ENCODE measurements at regions not wholly inside any gene's neighbourhood (a gene's known extent, or its start where the extent isn't known, plus 50 kb on each side); places are given as distances from the start of the nearest gene placed in this dataset.
"Not testable (repeated sequence)": the region's sequence is repeated elsewhere in the genome, so short reads cannot be mapped to it uniquely, and the experiment has no call there.

DNA sequence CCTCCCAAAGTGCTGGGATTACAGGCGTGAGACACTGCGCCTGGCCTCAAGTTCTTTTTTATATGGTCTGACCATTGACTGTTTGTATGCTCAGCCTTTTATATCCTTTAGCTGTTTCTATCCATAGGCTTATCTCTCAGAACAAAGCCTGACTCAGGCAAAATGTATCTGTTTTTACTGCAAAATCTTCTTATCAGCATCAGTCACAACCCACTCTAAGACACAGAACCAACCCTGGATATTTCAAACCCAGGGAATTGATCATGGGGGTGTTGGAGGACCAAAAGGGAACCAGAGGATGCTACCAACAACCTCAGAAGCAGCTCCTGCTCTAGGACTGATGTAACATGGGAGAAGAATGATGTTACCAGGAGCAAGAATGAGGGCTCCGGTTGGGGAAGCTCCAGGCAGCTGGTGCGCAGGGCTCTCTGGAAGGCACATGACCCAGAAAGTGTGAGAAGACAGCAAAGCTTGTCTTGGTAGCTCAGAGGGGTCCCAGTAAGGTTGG is 75.3 kb upstream of the NCK2 start:
- no peak for DNase-seq
- Histone ChIP-seq H3K36me3 (replicated peaks; ENCODE audit: control insufficient read depth, insufficient read depth, low read length) (no peaks in the 10 kb centered on the region), H3K27me3 (ENCODE audit: control insufficient read depth, insufficient read depth, low read length) (no peaks in the 10 kb centered on the region), H3K4me3 (ENCODE audit: insufficient read depth, low read depth, low read length) (no peak overlapping the region)

DNA sequence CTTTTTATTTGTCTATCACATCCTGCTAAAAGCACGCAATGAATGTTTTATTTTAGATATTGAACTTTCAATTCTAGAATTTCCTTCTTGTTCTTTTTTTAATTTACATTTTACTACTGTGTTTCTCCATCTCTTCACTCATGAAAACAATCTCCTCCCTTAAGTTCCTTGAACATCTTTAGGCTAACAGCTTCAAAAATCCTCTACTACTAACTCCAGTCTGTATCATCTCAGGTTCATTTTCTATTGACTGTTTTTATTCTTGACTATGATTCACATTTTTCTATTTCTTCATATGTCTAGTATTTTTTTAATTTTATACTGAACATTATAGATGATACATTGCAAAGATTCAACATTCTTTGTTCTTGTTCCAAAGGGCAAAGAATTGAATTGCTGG is 79.2 kb upstream of the NCK2 start:
- Histone ChIP-seq H3K4me3 (ENCODE audit: insufficient read depth, low read depth, low read length) (no peak overlapping the region), H3K36me3 (replicated peaks; ENCODE audit: control insufficient read depth, insufficient read depth, low read length) (no peaks in the 10 kb centered on the region), H3K27me3 (ENCODE audit: control insufficient read depth, insufficient read depth, low read length) (no peaks in the 10 kb centered on the region)
- no peak for DNase-seq

DNA sequence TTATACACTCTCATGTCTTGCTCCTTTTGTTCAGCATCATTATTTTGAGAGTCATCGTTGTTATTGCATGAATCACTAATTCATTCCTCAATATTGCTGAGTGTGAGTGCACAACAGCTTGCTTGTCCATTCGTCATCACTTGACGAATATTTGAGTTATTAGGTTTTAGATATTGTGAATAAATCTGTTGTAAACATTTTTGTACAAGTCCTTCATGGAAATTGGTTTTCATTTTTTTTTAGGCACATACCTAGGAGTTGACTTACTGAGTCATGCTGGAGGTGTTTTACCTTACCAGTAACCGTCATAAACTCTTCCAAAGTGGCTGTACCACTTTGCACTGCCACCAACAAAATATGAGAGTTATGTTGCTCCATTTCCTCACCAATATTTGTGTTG is 84.2 kb upstream of the NCK2 start:
- Histone ChIP-seq H3K4me3 (ENCODE audit: insufficient read depth, low read depth, low read length) (no peak overlapping the region), H3K36me3 (replicated peaks; ENCODE audit: control insufficient read depth, insufficient read depth, low read length) (no peaks in the 10 kb centered on the region), H3K27me3 (ENCODE audit: control insufficient read depth, insufficient read depth, low read length) (no peaks in the 10 kb centered on the region)
- no peak for DNase-seq

DNA sequence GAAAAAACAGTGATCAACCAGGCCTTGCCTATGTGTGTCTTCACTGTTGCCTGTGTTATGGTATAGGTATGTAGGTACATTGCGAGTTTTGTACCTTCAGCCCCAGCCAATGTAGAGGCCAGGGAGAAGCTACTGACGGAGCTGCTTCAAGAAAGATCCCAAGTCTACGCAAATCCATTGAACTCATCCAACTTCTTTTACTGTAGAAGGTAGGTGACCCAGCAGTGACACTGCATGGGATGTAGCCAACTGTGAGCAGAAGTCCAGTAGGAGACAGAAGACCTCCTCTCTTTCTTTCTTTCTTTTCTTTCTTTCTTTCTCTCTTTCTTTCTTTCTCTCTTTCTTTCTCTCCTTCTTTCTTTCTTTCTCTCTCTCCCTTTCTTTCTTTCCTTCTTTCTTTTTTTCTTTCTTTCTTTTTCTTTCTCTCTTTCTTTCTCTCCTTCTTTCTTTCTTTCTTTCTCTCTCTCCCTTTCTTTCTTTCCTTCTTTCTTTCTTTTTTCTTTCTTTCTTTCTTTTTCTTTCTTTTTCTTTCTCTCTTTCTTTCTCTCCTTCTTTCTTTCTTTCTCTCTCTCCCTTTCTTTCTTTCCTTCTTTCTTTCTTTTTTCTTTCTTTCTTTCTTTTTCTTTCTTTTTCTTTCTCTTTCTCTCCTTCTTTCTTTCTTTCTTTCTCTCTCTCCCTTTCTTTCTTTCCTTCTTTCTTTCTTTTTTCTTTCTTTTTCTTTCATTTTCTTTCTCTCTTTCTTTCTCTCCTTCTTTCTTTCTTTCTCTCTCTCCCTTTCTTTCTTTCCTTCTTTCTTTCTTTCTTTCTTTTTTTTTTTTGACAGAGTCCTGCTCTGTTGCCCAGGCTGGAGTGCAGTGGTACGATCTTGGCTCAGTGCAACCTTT is 88.7 kb upstream of the NCK2 start:
- H3K36me3 ChIP-seq (replicated peaks; ENCODE audit: control insufficient read depth, insufficient read depth, low read length); H3K4me3 ChIP-seq (ENCODE audit: insufficient read depth, low read depth, low read length); H3K27me3 ChIP-seq (ENCODE audit: control insufficient read depth, insufficient read depth, low read length); DNase-seq: not testable (repeated sequence)

DNA sequence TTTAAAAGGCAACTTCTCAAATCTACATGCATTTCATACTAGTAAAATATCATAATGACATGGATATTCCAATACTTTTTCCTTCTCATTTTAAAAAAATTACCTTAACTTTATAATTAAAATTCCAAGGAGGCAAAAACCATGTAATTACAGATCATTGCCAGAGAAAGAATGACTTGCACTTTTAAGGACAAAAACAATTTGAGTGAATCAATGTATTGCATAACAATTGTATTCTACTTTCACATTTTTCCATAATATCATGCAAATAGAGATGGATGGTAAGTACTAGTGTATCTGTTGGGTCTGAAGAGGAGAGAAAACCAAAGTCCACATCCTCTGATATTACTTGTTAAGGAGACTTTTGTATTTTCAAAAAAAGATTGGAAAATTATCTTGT is 89.5 kb upstream of the NCK2 start:
- Histone ChIP-seq H3K4me3 (ENCODE audit: insufficient read depth, low read depth, low read length) (no peak overlapping the region), H3K36me3 (replicated peaks; ENCODE audit: control insufficient read depth, insufficient read depth, low read length) (no peaks in the 10 kb centered on the region), H3K27me3 (ENCODE audit: control insufficient read depth, insufficient read depth, low read length) (no peaks in the 10 kb centered on the region)
- no peak for DNase-seq

DNA sequence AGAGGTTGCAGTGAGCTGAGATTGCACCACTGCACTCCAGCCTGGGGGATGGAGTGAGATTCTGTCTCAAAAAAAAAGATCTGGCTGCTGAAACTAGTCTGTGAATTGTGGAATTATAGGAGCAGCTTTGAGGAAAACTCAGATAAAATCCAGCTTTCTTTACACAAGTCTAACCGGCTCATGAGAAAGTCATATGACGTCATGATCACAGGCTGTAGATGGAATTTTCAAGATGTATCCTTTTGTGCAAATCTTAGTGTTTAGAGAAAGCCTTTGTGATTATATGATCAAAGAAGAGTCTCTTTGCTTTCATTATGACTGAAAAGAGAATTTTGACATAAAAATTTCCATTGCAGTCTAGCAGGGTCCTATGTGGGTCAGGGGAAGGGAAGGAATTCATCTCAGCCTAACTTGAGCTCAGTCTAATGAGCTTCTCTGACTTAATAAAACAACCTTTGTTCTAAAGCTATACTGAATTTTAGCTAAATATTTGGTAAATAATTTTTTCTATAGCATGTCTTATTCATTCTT is 90.2 kb upstream of the NCK2 start:
- Histone ChIP-seq H3K4me3 (ENCODE audit: insufficient read depth, low read depth, low read length) (no peak overlapping the region), H3K36me3 (replicated peaks; ENCODE audit: control insufficient read depth, insufficient read depth, low read length) (no peaks in the 10 kb centered on the region), H3K27me3 (ENCODE audit: control insufficient read depth, insufficient read depth, low read length) (no peaks in the 10 kb centered on the region)
- no peak for DNase-seq

DNA sequence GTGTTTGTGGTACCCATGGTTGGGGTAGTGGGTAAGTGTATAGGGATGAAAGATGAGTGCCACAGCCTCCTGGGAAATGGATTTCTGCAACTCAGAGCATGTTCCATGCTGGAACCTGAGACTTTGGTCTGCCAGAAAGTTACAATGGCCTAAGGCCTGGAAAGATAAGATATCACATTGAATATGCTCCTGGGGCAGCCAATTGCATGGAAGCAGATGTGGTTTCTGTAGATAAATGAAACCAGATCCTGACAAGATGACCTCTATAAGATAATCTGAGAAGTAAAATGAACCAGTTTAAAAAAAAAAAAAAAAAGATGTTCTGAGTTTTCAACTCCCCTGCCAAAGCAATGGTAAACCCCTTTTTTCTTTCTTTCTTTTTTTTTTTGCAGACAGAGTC is 91.4 kb upstream of the NCK2 start:
- Histone ChIP-seq H3K36me3 (replicated peaks; ENCODE audit: control insufficient read depth, insufficient read depth, low read length) (no peaks in the 10 kb centered on the region), H3K4me3 (ENCODE audit: insufficient read depth, low read depth, low read length) (no peak overlapping the region), H3K27me3 (ENCODE audit: control insufficient read depth, insufficient read depth, low read length) (no peaks in the 10 kb centered on the region)
- DNase-seq, result no peak

DNA sequence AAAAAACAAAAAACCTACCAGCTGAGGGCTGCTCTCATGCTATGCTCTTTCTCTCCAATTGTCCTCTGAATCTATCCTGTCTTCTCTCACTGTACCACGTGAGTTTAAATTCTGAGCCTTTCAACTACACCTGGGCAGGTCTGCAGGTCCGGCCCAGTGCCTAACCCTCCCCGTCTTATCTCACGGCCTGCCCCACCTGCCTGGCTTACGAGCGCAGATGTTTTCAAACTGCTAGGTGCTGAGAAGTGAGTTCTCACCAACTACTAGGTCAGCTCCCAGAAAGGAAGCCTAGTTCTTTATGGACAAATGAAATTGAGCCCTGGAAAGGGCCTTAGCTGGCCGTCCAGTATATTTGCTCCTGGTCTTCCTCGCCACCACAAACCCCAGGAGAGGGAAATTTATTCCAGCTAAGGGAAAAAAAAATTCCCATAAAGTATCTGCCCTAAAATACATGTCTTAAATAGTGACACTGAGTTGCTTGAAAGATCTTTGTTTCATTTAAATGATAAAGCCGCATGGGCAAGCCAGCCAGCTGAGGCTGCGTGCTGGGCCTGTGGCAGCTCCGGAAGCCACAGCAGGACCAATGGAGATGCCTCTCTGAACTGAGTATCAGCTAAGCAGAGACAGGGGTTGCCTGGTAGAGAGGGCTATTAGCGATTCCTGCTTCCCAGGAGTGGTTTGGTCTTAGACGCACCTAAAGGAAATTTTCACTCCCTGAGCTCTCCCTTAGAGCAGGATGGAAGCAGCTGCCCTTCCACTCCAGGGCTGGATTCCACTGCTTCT is 92.5 kb upstream of the NCK2 start:
- Histone ChIP-seq H3K27me3 (ENCODE audit: control insufficient read depth, insufficient read depth, low read length) (no peaks in the 10 kb centered on the region), H3K36me3 (replicated peaks; ENCODE audit: control insufficient read depth, insufficient read depth, low read length) (no peaks in the 10 kb centered on the region), H3K4me3 (ENCODE audit: insufficient read depth, low read depth, low read length) (no peak overlapping the region)
- DNase-seq, result peak; percentile 56

DNA sequence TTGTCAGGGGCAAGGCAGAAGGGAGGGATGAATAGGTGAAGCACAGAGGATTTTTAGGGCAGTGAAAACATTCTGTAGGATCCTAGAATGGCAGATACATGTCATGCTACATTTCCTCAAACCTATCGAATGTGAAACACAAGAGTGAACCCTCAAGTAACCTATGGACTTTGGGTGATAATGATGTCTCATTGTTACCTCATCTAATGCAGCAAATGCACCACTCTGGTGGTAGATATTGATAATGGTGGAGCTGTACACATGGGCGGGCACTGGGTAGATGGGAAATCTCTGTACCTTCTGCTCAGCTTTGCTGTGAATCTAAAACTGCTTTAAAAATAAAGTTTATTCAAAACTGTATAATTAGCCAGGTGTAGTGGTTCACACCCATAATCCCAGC is 95.2 kb upstream of the NCK2 start:
- no peak for DNase-seq
- no peaks in the 10 kb centered on the region for H3K36me3 ChIP-seq (replicated peaks; ENCODE audit: control insufficient read depth, insufficient read depth, low read length)

DNA sequence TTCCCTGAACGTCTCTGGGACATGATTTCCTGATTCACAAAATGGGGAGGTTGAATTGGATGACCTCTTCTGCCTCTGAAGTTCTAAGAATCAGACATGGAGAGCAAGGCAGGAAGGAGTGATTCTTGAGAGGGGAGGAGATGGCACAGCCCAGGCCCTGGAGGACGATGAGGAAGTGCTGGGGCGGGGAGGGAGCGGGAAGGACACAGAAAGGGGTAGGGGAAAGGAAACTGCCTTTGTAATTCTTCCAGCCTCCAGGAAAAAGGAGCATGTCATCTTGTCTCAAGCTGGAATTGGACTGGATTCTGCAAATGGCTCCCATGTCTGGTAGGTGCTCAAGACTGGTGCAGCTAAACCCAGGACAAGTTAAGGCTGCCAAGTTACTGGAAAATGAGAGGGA is 97.0 kb upstream of the NCK2 start:
- no peak overlapping the region for H3K4me3 ChIP-seq (ENCODE audit: insufficient read depth, low read depth, low read length)
- H3K36me3 ChIP-seq (replicated peaks; ENCODE audit: control insufficient read depth, insufficient read depth, low read length), result no peaks in the 10 kb centered on the region
- no peaks in the 10 kb centered on the region for H3K27me3 ChIP-seq (ENCODE audit: control insufficient read depth, insufficient read depth, low read length)
- DNase-seq, result no peak

More for the DNA sequence above, 95.2 kb upstream of the NCK2 start:
- H3K4me3 ChIP-seq (ENCODE audit: insufficient read depth, low read depth, low read length), result no peak overlapping the region
- H3K27me3 ChIP-seq (ENCODE audit: control insufficient read depth, insufficient read depth, low read length), result no peaks in the 10 kb centered on the region

DNA sequence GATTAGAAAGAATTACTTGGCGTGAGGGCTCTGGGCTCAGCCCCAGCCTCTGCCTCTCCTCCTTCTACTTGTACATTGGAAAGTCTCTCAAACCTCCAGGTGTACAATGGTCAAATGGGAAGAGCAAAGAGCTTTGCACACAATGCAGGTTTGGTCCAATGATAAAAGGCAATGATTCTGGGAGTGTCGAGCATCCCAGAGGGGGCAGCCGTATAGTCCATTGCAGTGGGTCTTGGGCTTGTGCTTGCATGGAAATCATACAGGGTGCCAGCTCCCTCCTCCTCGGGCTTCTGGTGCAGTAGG is 98.0 kb upstream of the NCK2 start:
- Histone ChIP-seq H3K4me3 (ENCODE audit: insufficient read depth, low read depth, low read length) (no peak overlapping the region), H3K36me3 (replicated peaks; ENCODE audit: control insufficient read depth, insufficient read depth, low read length) (no peaks in the 10 kb centered on the region), H3K27me3 (ENCODE audit: control insufficient read depth, insufficient read depth, low read length) (no peaks in the 10 kb centered on the region)
- no peak for DNase-seq

DNA sequence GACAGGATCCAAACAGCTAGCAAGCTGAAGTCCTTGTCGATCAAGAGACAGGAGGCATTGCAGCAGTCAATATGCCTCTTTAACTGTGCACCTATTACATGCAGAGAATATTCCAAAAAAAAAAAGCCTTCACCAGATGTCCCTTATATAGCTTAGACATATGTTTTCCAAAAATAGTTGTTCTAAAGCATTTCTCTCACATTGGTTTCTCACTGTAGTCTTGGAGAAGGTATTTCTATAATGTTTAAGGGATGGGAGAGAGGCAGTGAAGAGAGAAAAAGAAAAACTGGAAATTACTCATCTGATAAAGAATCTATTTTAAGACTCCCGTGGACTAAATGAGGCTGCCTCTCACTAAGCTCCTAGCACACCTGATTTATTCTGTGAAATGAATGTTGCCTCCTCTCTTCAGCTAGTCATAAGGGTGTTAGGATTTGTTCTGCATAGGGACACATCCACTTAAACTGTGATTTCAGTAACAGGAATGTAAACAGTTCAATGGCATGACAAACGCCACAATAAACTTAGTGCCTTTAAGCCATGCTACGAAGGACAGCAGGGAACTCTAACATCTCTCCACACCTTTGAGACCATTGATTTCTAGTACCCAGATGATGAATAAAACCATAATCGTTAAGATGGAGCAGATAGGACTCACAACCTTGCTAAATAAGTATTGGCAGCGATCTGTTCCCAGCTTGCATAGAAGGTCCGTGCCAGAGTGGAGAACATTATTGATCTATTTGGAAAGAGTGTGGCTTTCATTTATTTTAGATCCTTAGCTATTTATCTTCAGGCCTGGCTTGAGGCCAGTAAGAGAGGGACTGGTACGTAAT is 98.6 kb upstream of the NCK2 start:
- DNase-seq, result no peak
- no peak overlapping the region for H3K4me3 ChIP-seq (ENCODE audit: insufficient read depth, low read depth, low read length)

DNA sequence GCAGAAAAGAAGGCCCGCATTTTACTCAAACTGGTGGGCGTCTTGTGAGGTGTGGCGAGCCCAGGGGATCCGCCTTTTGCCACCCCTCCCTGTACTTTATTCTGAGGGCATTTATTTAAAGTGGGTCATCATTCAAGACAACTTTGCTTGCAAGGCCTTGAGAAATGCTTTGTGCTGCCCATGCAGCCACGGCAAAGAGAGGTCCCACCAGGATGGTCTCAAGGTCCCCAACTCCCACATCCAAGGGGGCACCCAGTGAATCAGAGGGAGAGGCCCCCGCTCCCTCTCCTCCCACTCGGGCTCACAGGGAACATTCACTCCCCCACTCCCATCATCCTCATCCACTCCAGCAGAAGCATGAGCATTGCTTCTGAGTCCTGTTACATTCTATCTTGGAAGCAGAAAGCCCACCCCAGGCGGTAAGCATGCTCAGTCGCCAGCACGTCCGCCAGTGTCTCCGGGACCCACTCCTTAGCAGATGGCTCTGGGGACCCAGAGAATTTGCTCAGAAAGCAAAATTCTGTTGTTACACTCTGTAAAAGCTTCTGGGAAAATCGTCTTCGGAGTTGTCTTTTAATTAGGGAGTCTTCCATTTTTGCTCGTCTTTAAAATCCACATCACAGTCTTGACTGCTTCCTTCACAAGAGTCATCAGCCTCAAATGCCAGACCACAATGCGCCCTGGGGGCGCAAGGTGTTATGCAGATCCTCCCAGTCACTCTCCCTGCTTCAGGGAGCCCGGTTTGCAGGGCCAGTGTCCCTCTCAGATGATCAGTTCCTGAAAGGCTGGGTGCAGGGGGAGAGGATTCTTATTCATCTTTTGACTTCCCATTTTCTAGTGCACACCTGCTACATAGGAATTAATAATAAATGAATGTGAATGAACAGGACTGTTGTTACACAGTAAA is 99.4 kb upstream of the NCK2 start:
- DNase-seq, result peak; percentile 57
- no peak overlapping the region for H3K4me3 ChIP-seq (ENCODE audit: insufficient read depth, low read depth, low read length)
- no peaks in the 10 kb centered on the region for H3K27me3 ChIP-seq (ENCODE audit: control insufficient read depth, insufficient read depth, low read length)
- no peaks in the 10 kb centered on the region for H3K36me3 ChIP-seq (replicated peaks; ENCODE audit: control insufficient read depth, insufficient read depth, low read length)

More for the DNA sequence above, 98.6 kb upstream of the NCK2 start:
- Histone ChIP-seq H3K36me3 (replicated peaks; ENCODE audit: control insufficient read depth, insufficient read depth, low read length) (no peaks in the 10 kb centered on the region), H3K27me3 (ENCODE audit: control insufficient read depth, insufficient read depth, low read length) (no peaks in the 10 kb centered on the region)
